Osteocyte (in vitro differentiated cells): ENCODE measurements at regions not wholly inside any gene's neighbourhood (a gene's known extent, or its start where the extent isn't known, plus 50 kb on each side); places are given as distances from the start of the nearest gene placed in this dataset.

ENCODE experiments used
- DNase-seq: peaks from one replicate; pipeline ENCODE4 v3.0.0; 2021; ENCODE audit warnings: mixed read lengths; ENCODE audit not compliant: unreplicated experiment; ENCODE audit errors: extremely low spot score
- H3K27ac Mint-ChIP-seq: one replicate; pipeline ENCODE4 v1.8.0; 2021; ENCODE audit warnings: mild to moderate bottlenecking, mixed read lengths; ENCODE audit not compliant: unreplicated experiment
- H3K27me3 Mint-ChIP-seq: one replicate; pipeline ENCODE4 v1.8.0; 2021; ENCODE audit warnings: mixed read lengths; ENCODE audit not compliant: unreplicated experiment
- H3K36me3 Mint-ChIP-seq: one replicate; pipeline ENCODE4 v1.8.0; 2021; ENCODE audit warnings: mixed read lengths; ENCODE audit not compliant: unreplicated experiment
- H3K4me1 Mint-ChIP-seq: one replicate; pipeline ENCODE4 v1.8.0; 2021; ENCODE audit warnings: mixed read lengths; ENCODE audit not compliant: unreplicated experiment
- H3K4me3 Mint-ChIP-seq: one replicate; pipeline ENCODE4 v1.8.0; 2021; ENCODE audit warnings: mild to moderate bottlenecking, moderate library complexity, mixed read lengths; ENCODE audit not compliant: unreplicated experiment
- H3K9me3 Mint-ChIP-seq: one replicate; pipeline ENCODE4 v1.8.0; 2021; ENCODE audit warnings: mixed read lengths; ENCODE audit not compliant: unreplicated experiment
- CTCF ChIP-seq: fragments of 200-600 bp; sonication (generic); IDR thresholded peaks from 2 replicates; pipeline ENCODE4 v1.5.0; 2021; ENCODE audit warnings: antibody characterized with exemption, mild to moderate bottlenecking, moderate library complexity

- no peaks in the 10 kb centered on the region for H3K4me1 Mint-ChIP-seq
- H3K27me3 Mint-ChIP-seq: peaks cover 3% of the 10 kb centered on the region
- no peaks in the 10 kb centered on the region for H3K36me3 Mint-ChIP-seq
- DNase-seq: no peak
- no peak for TF ChIP-seq CTCF
- no peak overlapping the region for H3K27ac Mint-ChIP-seq
- peaks cover 4% of the 10 kb centered on the region for H3K9me3 Mint-ChIP-seq
- H3K4me3 Mint-ChIP-seq: no peak overlapping the region
Observed at GRCh38 chr21:19236209-19236608, 832.6 kb upstream of the TMPRSS15 start.

- no peaks in the 10 kb centered on the region for H3K4me1 Mint-ChIP-seq
- H3K9me3 Mint-ChIP-seq: peaks cover 4% of the 10 kb centered on the region
- H3K36me3 Mint-ChIP-seq: no peaks in the 10 kb centered on the region
- H3K4me3 Mint-ChIP-seq: no peak overlapping the region
- no peak for DNase-seq
- H3K27me3 Mint-ChIP-seq: peaks cover 3% of the 10 kb centered on the region
- no peak overlapping the region for H3K27ac Mint-ChIP-seq
- no peak for TF ChIP-seq CTCF
Observed at GRCh38 chr21:19237608-19238007, 834.0 kb upstream of the TMPRSS15 start.

GRCh38 chr21:19239696-19240095 is 836.1 kb upstream of the TMPRSS15 start:
- Mint-ChIP-seq H3K4me1 (no peaks in the 10 kb centered on the region), H3K36me3 (no peaks in the 10 kb centered on the region), H3K4me3 (no peak overlapping the region), H3K9me3 (no peaks in the 10 kb centered on the region), H3K27me3 (peaks cover 3% of the 10 kb centered on the region), H3K27ac (no peak overlapping the region)
- DNase-seq: no peak
- TF ChIP-seq CTCF: no peak

GRCh38 chr21:19244502-19245187 is 841.1 kb upstream of the TMPRSS15 start:
- H3K9me3 Mint-ChIP-seq: peaks cover 10% of the 10 kb centered on the region
- no peak overlapping the region for H3K4me3 Mint-ChIP-seq
- no peak for TF ChIP-seq CTCF
- no peaks in the 10 kb centered on the region for H3K36me3 Mint-ChIP-seq
- H3K27ac Mint-ChIP-seq: no peak overlapping the region
- no peaks in the 10 kb centered on the region for H3K4me1 Mint-ChIP-seq
- peaks cover 1% of the 10 kb centered on the region for H3K27me3 Mint-ChIP-seq
- no peak for DNase-seq

- Mint-ChIP-seq H3K27me3 (no peaks in the 10 kb centered on the region), H3K9me3 (peaks cover 11% of the 10 kb centered on the region), H3K36me3 (no peaks in the 10 kb centered on the region), H3K4me1 (no peaks in the 10 kb centered on the region), H3K27ac (no peak overlapping the region), H3K4me3 (no peak overlapping the region)
- no peak for DNase-seq
- TF ChIP-seq CTCF: no peak
Observed at GRCh38 chr21:19245188-19245580, 841.6 kb upstream of the TMPRSS15 start.
